ENCODE measurements at regions not wholly inside any gene's neighbourhood (a gene's known extent, or its start where the extent isn't known, plus 50 kb on each side); places are given as distances from the start of the nearest gene placed in this dataset.
"Not testable (repeated sequence)": the region's sequence is repeated elsewhere in the genome, so short reads cannot be mapped to it uniquely, and the experiment has no call there.

DNA sequence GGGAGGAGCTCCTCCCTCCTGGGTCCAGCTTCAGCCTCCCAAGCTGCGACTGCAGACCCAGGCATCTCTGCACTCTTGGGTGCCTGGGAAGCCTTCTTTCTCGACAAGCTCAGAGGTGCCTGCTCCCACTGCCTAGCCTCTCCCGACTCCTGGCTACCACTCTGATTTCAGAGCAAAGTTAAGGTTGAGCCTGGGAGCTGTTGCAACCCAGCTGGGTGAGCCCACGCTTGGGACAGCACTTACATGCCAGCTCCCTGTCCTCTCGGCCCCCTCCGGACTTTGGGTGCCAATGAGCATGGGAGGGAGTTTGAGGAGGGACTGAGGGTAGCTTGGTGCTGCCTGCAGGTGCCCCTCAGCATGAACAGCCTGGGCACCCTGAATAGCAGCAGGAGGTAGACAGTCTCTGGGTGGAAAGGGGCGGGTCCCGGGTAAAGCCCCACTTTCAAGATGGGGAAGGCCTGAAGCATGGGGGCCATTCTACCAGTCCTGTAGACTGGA lies 1383.4 kb upstream of the PCDH20 start:
- no peak for DNase-seq

DNA sequence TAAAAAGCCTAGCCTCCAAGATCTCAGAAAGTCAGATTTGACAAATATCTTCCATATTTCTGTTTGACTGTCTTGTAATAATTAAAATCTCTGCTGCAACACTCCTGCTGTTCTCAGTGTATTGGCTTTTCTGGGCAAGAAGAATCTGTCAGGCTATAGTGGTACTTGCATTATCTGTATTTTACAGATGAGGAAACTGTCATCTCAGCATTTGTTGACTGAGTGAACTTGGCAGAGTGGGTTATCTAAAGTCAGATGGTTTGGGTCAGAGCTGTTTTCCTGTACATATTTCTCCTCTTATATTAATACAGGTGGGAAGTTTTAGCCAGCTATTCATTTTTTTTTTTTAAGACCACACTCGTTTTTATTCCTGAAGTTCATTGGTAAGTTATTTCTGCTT lies 1378.2 kb upstream of the PCDH20 start:
- no peak for DNase-seq

DNA sequence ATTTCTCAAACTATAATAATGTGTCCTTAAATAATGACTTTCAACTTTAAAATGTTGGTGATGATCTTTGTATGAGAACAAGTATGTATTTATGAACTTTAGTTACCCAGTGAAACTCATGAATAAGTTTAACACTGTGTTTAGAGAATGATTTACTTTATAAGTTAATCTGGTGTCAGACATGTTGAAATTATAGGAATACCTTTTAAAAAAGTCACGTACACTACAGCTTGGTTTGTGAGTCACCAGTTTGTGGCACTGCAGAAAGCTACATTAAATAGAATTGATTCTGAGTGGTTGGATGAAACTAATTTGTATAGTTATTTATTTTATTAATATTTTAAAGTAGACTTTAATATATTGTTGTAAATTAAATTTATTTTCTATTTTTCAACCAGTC lies 1366.2 kb upstream of the PCDH20 start:
- no peak for DNase-seq

DNA sequence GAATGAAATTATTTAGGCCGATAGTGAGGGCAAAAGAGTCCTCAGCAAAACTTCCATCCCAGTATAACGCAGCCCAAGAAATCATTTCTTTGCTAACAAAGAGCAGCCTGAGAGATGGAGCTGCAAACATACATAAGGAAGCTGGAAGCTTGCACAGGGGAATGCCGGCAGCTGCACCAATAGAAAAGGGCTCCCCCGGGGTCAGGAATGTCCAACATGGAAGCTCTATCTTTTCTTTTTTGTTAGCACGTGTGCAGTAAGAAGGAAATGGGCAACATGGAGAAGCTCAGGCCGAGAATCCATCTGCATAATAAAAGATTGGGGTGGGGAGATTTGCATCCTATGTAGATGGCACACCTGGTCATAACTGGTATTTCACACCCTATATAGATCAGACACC lies 1363.5 kb upstream of the PCDH20 start:
- no peak for DNase-seq

DNA sequence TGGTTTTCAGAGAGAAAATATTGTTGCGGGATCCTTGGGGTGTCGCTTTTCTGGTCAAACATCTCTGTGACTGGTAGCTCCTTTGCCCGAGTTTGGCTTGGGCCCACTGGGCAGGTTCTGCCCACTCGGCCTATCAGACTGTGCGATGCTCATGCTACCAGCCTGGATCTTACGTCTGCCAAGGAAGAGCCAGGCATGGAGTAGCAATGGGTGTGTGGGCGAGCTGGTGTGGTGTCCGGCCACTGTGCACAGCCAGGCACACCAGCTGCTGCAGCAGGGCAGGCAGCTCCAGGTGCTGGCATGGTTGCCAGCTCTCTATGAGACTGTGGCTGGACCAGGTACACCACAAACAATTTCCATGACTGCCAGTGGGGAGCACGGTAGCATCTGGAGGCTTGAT lies 1351.8 kb upstream of the PCDH20 start:
- DNase-seq = no peak

DNA sequence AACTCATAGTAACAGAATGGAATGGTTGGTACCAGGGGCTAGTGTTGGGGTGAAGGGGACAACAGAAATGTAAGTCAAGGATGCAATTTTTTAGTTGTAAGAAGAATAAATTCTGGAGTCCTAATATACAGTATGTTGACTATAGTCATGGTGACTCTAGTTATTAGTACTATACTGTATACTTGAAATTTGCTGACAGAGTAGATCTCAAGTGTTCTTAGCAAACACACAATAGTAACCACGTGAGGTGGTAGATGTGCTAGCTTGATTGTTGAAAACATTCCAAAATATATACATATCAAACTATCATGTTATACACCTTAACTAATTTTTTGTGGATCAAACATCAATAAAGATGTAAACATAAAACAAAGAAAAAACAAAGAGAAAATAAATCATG lies 1345.1 kb upstream of the PCDH20 start:
- DNase-seq = no peak

DNA sequence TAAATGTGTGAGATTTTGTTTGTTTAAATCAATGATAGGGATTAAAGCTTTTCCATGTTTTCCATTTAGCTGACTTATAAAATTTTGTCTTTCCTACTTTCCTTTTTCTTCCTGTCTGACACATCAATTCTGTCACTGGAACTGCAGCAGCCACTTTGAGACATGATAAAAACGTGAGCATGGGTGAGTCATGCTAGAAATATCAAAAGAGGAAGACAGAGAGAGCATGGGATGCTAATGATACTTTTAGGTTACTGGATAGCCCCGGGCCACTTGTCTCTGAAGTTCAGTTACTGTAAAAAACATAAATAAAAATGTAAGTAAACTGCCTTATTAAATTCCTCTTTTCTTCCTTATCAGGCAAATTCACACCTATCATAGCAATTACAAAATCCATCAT lies 1332.0 kb upstream of the PCDH20 start:
- DNase-seq = no peak

DNA sequence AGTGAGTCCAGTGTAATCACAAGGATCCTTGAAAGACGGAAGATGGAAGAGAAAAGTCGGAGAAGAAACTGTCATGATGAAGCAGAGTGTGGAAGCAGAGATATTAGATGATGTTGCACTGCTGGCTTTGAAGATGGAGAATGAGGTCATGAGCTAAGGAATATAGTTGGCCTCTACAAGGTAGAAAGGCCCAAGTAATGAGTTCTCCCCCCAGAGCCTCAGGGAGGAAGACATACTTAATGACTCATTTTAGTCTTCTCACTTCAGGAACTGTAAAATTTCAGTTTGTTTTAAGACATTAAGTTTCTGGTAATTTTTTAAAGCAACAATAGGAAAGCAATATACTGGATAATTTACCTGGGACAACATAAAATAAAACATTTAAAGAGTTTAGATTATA lies 1331.5 kb upstream of the PCDH20 start:
- no peak for DNase-seq

DNA sequence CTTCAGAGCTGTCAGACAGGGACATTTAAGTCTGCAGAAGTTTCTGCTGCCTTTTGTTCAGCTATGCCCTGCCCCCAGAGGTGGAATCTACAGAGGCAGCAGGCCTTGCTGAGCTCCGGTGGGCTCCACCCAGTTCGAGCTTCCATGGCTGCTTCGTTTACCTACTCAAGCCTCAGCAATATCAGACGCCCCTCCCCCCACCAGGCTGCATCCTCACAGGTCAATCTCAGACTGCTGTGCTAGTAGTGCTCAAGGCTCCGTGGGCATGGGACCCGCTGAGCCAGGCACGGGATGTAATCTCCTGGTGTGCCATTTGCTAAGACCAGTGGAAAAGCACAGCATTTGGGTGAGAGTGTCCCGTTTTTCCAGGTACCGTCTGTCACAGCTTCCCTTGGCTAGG lies 1314.1 kb upstream of the PCDH20 start:
- not testable (repeated sequence) for DNase-seq

DNA sequence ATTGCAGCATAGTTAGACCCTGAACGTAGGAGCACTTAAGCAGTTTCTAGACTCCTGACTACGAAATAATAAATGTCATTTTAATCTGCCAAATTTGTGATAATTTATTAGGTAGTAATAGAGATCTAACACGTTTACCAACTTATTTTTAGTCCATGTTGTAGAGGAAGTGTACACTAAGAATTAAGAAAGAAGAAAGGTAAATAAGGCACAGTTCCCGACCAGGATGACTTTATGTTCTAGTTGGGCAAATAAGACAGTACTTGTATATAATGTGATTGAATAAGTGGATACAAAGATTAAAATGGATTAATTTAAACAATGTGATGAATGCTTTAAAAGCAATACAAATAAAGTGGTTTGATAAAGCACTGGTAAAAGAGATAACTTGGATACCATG lies 1306.2 kb upstream of the PCDH20 start:
- no peak for DNase-seq

DNA sequence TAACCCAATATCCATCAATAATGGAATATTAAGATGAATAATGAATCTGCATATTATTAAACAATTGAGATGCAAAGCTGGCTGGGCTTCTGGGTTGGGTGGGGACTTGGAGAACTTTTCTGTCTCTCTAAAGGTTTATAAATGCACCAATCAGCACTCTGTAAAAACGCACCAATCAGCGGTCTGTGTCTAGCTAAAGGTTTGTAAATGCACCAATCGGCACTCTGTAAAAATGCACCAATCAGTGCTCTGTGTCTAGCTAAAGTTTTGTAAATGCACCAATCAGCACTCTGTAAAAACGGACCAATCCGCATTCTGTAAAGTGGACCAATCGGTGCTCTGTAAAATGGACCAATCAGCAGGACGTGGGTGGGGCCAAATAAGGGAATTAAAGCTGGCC lies 1296.3 kb upstream of the PCDH20 start:
- DNase-seq = not testable (repeated sequence)

DNA sequence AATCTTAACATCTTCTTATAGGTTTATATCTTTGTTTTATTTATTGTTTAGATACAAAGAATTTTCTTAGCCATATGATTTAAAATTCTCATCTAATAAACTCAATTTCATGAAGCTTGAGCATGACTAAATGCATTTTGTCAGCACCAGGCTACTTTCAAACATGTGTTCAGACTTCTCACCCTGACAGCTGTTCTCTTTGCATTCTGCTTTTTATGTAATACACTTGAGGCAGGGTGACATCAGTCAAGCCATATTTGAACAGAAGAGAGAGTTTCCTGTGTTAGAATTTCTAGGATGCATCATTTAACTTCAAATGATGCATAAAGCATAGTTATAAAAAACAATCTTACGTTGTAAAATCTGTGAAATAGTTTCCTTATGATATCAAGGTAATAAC lies 1295.1 kb upstream of the PCDH20 start:
- no peak for DNase-seq

DNA sequence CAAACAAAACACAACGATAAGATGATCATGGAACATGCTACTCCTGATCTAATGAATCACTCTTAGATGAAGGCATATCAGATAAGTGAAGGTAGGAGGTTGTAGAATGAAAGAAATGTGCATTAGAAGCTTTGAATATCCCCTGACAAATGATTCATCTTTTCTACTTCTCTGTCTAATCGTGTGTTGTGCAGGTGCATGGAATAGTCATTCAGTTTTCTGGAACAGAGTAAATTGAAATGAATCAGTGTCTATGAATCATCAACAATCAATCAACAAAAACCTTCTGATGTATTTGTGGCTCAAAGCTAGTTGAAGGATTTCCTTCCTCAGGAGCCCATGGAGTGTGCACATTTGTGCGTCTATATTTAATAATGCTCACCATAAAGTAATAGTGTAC lies 1290.4 kb upstream of the PCDH20 start:
- no peak for DNase-seq

DNA sequence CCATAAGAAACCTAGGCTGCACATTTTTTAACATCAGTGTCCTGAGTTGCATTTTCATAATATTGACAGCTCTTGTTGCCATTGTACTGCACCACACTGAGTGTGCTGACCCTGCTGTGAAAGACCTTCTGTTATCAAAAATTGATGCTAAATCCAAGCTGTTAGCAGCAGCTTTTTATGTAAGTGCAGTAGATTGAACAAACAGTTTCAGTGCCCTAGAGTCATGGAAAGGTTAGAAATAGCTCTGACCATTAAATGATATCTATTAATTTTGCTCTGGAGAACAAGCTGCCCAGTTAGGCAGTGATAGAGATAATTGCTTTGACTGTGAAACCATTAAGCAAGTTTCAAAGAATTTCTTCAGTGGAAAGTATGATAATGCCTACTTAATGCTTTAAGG lies 1289.2 kb upstream of the PCDH20 start:
- no peak for DNase-seq

DNA sequence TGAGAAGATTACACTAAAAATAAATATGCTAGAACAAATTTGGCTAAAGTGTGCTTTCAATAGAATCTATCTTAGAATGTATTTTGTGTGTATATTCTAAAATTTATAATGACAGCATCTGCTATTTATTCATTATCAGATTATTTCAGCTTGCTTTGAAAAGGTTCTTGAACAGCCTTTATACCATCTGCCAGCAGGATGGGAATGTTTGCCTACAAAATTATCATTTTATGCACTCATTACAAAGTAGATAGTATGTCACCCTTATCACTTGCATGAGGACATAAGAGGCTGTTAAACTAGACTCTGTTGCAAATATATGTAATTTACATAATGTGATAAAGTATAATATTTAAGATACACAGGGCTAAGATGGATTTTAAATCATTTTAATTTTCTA lies 1286.9 kb upstream of the PCDH20 start:
- DNase-seq = no peak

DNA sequence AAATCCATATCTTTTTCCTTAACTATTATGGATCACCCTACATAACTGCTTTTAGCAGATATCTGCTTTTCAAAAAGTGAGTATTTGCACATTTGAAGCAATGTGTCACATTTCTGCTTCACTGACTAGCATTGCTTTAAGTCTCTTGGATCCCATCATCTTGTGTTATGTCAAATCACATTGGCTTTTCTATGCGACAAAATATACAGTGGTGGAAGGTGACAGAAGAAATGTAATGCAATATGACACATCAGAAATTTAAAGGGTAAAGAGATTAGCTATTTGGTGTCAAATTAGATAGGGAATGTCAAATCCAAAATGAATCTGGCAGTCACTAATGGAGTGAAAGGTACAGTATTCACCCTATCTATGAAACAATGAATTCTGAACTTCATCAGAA lies 1282.1 kb upstream of the PCDH20 start:
- no peak for DNase-seq

DNA sequence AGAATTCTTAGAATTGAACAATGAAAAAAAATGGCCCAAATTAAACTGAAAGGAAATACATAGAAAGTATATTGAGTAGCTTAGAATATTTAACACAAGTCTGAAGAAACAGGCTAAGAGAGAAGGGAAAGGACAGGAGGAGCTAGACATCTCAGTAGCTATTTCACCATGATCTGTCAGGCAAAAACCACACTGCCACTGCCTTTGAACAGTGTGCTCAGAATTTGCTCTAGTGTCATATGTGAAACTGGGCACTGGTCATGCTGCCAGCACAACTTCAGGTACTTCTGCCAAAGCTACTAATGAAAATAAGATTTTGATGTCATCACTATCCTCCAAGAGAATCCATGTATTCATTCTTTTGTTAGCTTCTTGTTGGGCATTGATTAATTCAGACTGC lies 1280.8 kb upstream of the PCDH20 start:
- DNase-seq = no peak

DNA sequence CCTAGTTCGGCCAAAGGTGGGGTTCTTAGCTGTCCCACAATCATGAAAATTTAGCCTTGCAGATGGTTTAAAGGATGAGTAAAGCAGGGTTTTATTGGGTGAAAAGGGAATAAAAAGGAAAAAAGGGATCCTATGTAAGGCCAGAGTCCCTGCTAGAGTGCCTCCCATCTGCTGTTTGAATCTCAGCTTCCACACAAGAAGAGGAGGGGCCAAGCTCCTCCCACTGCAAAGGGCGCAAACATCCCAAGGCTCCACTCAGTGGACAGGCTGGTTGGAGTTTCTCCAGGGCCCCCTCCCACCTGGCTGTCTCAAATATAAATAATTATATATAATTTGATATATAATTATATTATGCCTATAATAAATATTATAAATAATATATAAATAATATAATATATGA lies 1272.1 kb upstream of the PCDH20 start:
- peak; percentile 2 for DNase-seq

DNA sequence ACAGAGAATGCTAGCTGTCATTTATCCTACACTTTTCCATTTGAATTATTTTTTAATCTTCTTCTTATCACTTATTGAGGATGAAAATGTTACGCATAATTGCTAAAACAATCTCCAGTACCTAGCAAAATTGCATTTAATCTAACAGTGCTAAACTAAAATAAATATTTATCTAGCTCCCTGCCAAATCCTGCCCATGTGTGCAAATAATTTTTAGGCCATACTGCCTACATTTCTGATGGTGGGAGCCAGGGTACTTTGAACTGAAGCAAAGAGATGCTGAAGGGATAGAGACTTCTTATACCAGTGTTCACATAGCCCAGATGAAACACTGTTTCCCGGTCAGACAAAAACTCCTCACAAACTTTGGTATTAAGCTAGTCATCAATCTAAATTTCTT lies 1268.7 kb upstream of the PCDH20 start:
- DNase-seq = no peak

DNA sequence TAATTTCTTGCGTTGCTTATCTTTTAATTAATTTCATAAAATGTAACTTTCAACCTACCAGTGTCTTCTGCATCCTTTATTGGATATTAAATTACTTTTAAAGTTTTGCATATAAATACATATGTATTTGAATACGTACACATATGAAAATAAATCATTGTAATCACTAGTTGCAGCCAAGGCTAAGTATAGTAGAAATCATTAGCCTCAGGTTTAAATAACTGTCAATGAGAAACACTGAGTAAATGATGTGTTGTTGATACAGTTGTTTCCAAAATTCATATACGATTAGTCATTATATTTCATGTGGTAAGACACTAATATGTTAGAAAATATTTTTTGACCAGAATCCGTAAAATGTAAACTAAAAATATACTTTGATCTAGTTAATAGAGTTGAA lies 1267.1 kb upstream of the PCDH20 start:
- no peak for DNase-seq

DNA sequence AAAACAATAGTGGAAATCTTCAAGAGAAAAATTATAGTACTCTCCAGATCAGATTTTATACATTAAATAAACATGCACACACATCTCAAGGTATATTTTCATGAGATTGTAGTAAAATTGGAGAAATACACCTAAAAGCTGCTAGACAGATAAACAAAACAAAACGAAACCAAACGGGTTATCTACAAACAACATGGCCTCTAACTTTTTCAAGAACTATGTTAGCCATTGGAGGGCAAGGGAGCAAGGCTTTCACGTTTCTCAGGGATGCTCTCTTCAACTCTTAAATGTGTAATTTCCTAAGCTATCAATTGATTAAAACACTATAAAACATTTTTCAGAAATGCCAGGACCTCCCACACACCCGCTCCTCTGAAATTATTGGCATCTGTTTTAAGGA lies 1262.4 kb upstream of the PCDH20 start:
- DNase-seq = no peak

DNA sequence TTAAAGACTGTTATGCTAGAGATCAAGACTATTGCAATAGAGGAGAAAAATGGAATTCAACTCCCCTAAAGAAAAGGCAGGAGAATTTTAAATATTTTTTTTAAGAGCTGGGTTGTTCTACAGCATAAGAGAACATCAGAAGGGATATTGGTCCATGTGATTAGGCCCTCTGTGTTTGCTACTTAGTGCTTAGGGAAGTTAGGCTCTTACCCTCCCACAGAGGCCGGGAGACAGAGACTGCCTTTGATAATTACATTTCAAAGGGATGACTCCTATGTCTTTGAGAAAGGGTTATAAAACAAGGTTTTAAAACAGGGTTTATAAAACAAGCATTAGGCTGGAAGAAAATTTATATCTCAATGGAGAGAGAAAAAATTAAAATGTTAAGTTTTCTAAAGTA lies 1248.1 kb upstream of the PCDH20 start:
- no peak for DNase-seq

DNA sequence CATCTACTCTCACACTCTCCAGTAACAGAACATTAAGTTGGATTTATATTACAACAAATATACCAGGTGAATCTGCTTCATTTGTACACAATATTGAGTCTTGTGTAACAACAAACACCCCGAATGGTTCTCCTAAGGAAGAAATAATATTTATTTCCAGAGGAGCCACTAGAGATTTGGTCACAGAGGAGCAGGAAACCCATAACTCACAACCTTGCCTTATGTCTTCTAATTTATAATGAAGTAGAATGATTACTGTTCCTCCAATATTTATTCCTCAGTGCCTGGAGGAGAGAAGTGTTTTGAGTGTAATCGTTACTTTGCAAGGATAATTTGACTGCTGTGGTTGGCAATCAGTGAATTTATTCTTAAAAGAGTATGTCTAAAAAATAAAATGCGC lies 1243.7 kb upstream of the PCDH20 start:
- DNase-seq = no peak

DNA sequence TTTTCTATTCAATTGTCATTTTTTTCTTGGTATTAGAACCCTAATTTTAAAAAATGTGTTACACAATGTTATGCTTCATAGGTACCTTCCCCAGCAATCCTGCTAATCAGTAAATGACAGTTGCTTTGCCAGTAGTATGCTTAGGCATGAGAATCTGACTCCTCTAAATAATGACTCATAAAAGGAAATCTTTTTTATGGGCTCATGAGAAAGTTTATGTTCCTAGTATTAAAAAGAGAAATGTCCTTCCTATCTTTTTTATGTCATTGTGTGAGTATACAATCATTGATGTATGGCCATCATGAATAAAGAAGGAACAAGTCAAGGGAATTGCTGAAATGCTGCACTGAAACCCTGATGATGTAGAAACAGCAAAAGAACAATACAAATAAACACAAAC lies 1237.7 kb upstream of the PCDH20 start:
- no peak for DNase-seq

DNA sequence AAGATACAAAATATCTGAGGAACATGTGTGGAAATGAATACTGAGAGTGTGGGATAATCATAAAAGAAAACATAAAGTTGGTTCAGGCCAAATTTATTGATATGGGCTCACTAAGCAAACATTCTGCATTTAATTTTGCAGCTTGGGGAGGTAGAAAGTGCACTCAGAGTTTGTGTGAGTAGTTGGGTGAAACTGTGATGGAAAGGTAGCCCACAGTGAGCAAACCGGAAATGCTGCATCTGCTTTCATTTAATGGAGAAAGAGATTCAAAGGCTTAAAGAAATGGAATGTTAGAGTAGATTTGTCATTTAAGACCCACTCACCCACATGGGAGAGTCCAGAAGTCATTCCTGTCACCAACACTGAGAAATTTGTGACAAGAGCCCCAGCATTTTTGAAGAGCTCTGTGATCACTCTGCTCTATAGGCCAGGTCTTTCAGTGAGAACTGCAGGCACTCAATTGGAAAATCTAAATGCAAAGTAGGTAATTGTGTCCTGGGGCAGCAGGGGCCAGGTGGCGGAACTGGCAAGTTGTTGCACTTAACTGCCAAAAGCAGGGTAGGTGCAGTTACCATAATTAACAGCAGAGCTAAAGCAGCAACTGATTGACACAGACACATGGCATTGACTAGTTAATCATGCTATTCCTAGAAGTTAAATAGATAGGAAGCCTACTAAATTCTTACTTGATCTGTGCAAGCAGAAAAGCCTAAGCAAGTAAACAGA lies 1228.3 kb upstream of the PCDH20 start:
- DNase-seq = no peak
